Activated CD8-positive, alpha-beta T cell treated with anti-CD3 and anti-CD28 coated beads for 36 hours (primary cell): ENCODE measurements at regions not wholly inside any gene's neighbourhood (a gene's known extent, or its start where the extent isn't known, plus 50 kb on each side); places are given as distances from the start of the nearest gene placed in this dataset.

Experiments
- ATAC-seq: fragments of 200-7000 bp; cut with Tn5 transposase; one replicate; pipeline ENCODE4 v1.10.0; 2021; ENCODE audit warnings: mild to moderate bottlenecking, moderate library complexity
- CTCF ChIA-PET: fragments of 350-600 bp; sonication (Branson Sonifier 250); formaldehyde crosslinking; loops from one replicate; lab custom pipeline; 2021; ENCODE audit warnings: antibody characterized with exemption; lab: Charles Lee
- POLR2A ChIA-PET: fragments of 350-600 bp; sonication (Branson Sonifier 250); formaldehyde crosslinking; loops from one replicate; lab custom pipeline; 2021; ENCODE audit warnings: antibody characterized with exemption; lab: Charles Lee
- DNase-seq: peaks from one replicate; pipeline ENCODE4 v3.0.0-alpha.2; 2020
- H3K27ac Mint-ChIP-seq: one replicate; pipeline ENCODE4 v1.8.0; 2021; ENCODE audit warnings: mild to moderate bottlenecking, mixed read lengths
- H3K27me3 Mint-ChIP-seq: one replicate; pipeline ENCODE4 v1.8.0; 2021; ENCODE audit warnings: mixed read lengths
- H3K36me3 Mint-ChIP-seq: one replicate; pipeline ENCODE4 v1.8.0; 2021; ENCODE audit warnings: low read depth, mixed read lengths
- H3K4me1 Mint-ChIP-seq: one replicate; pipeline ENCODE4 v1.8.0; 2021; ENCODE audit warnings: low read depth, mixed read lengths
- H3K4me3 Mint-ChIP-seq: one replicate; pipeline ENCODE4 v1.8.0; 2021; ENCODE audit warnings: mild to moderate bottlenecking, moderate library complexity, mixed read lengths
- H3K9me3 Mint-ChIP-seq: one replicate; pipeline ENCODE4 v1.8.0; 2021; ENCODE audit warnings: mixed read lengths
- intact Hi-C: fragments of 100-400 bp; cut with micrococcal nuclease; formaldehyde crosslinking; loops from one replicate; pipeline ENCODE4 v1.10.0; 2022
- TF ChIP-seq, protein P1 (sequence below): fragments of 200-600 bp; IDR thresholded peaks from one replicate; pipeline ENCODE4 v1.8.0; 2022; ENCODE audit warnings: antibody characterized with exemption, mild to moderate bottlenecking

DNA sequence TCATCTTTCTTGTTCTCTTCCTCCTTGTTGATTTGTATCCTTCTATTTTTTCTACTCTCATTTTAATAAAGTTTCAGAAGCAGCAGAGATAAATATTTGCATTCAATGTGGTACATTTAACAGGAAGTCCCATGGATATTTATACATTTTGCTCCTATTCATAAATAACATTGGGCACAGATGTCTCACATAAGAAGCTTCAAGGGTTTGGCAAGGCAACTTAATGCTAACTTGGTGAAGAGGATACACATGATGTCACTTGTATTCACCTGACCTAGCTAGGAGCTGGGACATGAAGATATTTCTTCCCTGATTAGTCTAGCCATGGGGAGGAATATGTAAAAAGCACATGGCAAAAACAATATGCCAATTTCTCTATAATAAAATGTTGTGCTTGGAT, 65.1 kb upstream of the DUSP10 start:
- Mint-ChIP-seq H3K27me3 (no peaks in the 10 kb centered on the region), H3K4me1 (peaks cover 42% of the 10 kb centered on the region), H3K9me3 (peaks cover 7% of the 10 kb centered on the region), H3K27ac (no peak overlapping the region), H3K36me3 (peaks cover 1% of the 10 kb centered on the region), H3K4me3 (no peak overlapping the region)
- DNase-seq (no peak), ATAC-seq (no peak)
- CTCF ChIA-PET, result interaction anchor here (1.1 kb wide), 1 partner anchor 17 kb away, joined by 4 read pairs; no protein-coding TSS in a partner anchor
- POLR2A ChIA-PET, result no interaction called here
- intact Hi-C loops, result no loop called here
- TF ChIP-seq, protein P1, sequence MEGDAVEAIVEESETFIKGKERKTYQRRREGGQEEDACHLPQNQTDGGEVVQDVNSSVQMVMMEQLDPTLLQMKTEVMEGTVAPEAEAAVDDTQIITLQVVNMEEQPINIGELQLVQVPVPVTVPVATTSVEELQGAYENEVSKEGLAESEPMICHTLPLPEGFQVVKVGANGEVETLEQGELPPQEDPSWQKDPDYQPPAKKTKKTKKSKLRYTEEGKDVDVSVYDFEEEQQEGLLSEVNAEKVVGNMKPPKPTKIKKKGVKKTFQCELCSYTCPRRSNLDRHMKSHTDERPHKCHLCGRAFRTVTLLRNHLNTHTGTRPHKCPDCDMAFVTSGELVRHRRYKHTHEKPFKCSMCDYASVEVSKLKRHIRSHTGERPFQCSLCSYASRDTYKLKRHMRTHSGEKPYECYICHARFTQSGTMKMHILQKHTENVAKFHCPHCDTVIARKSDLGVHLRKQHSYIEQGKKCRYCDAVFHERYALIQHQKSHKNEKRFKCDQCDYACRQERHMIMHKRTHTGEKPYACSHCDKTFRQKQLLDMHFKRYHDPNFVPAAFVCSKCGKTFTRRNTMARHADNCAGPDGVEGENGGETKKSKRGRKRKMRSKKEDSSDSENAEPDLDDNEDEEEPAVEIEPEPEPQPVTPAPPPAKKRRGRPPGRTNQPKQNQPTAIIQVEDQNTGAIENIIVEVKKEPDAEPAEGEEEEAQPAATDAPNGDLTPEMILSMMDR, result no peak

DNA sequence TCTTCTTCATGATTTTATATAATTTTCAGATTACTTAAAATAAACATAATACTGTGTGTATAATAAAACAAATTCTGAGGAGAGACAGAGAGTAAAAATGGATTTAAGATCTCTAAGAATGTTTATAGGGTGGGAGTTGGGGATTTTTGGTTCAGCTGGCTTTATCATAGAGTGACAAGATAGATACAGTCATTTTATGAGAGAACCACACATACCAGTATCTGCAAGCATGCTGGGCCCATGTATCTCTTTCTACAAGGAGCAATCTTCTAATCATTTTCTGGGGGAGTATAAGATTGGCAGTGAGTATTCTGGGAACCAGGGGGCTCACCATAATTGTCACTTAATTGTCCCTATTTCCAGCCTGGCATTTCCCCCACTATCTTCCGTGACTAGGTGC, 64.3 kb upstream of the DUSP10 start:
- peaks cover 1% of the 10 kb centered on the region for H3K36me3 Mint-ChIP-seq
- no peaks in the 10 kb centered on the region for H3K27me3 Mint-ChIP-seq
- H3K9me3 Mint-ChIP-seq, result peaks cover 5% of the 10 kb centered on the region
- no peak overlapping the region for H3K4me3 Mint-ChIP-seq
- POLR2A ChIA-PET, result interaction anchor here (1.3 kb wide), 1 partner anchor 31 kb away, joined by 3 read pairs; no protein-coding TSS in a partner anchor
- TF ChIP-seq, protein P1, result no peak
- DNase-seq, result no peak
- ATAC-seq, result no peak
- peaks cover 41% of the 10 kb centered on the region for H3K4me1 Mint-ChIP-seq
- no peak overlapping the region for H3K27ac Mint-ChIP-seq
- CTCF ChIA-PET, result no interaction called here
- intact Hi-C loops, result no loop called here

DNA sequence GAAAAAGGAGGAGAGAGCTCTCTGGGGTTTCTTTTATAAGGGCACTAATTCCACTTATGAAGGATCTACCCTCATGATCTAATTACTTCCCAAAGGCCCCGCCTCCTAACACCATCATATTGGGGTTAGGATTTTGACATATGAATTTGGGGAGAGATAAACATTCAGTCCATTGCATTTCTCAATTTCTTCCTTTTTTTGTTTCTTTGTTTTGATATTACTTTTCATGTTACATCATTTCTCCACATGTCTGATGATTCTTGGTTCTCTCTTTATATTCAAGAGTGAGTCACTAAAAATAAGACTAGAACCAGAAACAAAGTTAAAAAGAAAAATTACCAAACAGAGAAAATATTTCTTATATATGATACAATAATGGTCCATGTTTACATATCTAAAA, 63.2 kb upstream of the DUSP10 start:
- CTCF ChIA-PET, result interaction anchor here (0.9 kb wide), 1 partner anchor 17 kb away, joined by 3 read pairs; no protein-coding TSS in a partner anchor
- POLR2A ChIA-PET, result interaction anchor here (1.3 kb wide), 1 partner anchor 32 kb away, joined by 3 read pairs; no protein-coding TSS in a partner anchor
- DNase-seq (no peak), ATAC-seq (no peak)
- peaks cover 3% of the 10 kb centered on the region for H3K36me3 Mint-ChIP-seq
- no peaks in the 10 kb centered on the region for H3K27me3 Mint-ChIP-seq
- intact Hi-C loops, result no loop called here
- peaks cover 36% of the 10 kb centered on the region for H3K4me1 Mint-ChIP-seq
- peaks cover 7% of the 10 kb centered on the region for H3K9me3 Mint-ChIP-seq
- H3K4me3 Mint-ChIP-seq, result no peak overlapping the region
- TF ChIP-seq, protein P1, result no peak
- H3K27ac Mint-ChIP-seq, result no peak overlapping the region

DNA sequence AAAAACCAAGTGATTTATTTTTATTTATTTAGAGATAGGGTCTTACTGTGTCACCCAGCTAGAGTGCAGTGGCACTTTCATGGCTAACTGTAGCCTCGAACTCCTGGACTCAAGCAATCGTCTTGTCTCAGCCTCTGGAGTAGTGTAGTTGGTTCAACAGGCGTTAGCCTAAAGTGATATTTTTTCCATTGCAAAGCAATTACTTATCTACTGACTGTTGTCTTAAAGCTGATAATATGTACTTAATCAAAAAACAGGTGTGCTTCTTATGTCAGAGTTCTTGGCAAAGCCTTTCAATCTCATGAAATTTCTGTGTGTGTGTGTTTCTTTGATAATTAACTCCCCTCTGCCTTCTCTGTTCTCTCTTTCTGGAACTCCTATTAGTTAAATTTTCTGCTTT, 62.4 kb upstream of the DUSP10 start:
- POLR2A ChIA-PET, result interaction anchor here (0.6 to 1.2 kb wide), 3 partner anchors 9 to 215 kb away, joined by 3 read pairs; no protein-coding TSS in a partner anchor
- ATAC-seq (no peak), DNase-seq (no peak)
- no peaks in the 10 kb centered on the region for H3K27me3 Mint-ChIP-seq
- H3K4me1 Mint-ChIP-seq, result peaks cover 28% of the 10 kb centered on the region
- intact Hi-C loops, result no loop called here
- H3K27ac Mint-ChIP-seq, result no peak overlapping the region
- H3K36me3 Mint-ChIP-seq, result peaks cover 8% of the 10 kb centered on the region
- no peak overlapping the region for H3K4me3 Mint-ChIP-seq
- CTCF ChIA-PET, result interaction anchor here (0.9 kb wide), 1 partner anchor 17 kb away, joined by 3 read pairs; no protein-coding TSS in a partner anchor
- TF ChIP-seq, protein P1, result no peak
- H3K9me3 Mint-ChIP-seq, result peaks cover 11% of the 10 kb centered on the region

DNA sequence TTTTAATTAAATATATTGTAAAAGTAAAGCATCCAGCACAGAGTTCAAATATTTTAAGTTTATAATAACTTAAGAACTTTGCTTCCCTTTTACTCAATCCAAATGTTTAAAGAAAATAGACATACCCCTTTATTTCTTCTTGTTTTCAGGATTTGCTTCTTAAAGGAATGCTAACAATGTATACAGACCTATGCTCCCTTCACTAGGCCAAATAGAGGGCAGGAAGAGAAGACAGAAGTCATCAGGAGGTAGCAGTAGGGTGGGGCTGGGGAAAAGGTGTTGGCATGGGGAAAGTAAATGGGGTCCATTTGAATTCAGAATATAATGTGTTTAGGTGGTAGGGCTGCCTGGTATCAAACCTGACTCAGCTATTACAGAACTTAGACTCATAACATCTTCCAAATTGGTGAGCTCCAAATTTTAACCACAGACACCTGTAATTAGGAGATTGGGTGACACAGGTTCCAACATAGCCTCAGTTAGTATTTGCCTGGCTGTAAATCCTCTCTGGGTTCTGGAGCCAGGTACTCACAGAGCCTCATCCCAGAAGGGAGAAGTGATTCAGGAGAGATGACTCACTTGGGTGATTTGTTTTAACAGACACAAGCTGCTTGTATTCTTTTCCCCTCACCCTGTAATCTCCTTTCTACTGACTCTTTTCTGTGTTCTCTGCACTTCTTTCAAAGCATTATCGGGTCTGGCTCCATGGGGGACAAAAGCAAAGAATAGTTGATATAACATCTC, 60.1 kb upstream of the DUSP10 start:
- intact Hi-C loops, result no loop called here
- Mint-ChIP-seq H3K27ac (no peak overlapping the region), H3K9me3 (peaks cover 8% of the 10 kb centered on the region), H3K36me3 (peaks cover 8% of the 10 kb centered on the region), H3K27me3 (no peaks in the 10 kb centered on the region), H3K4me3 (no peak overlapping the region), H3K4me1 (peaks cover 17% of the 10 kb centered on the region)
- POLR2A ChIA-PET, result interaction anchor here (0.8 to 1.7 kb wide), 2 partner anchors 27 to 62 kb away, joined by 4 to 7 read pairs; no protein-coding TSS in a partner anchor
- TF ChIP-seq, protein P1, result no peak
- ATAC-seq, result no peak
- CTCF ChIA-PET, result interaction anchor here (0.5 to 1.4 kb wide), 4 partner anchors 11 to 84 kb away, joined by 3 read pairs; no protein-coding TSS in a partner anchor
- DNase-seq, result no peak
